Eye (tissue), 1 donor: ENCODE measurements at regions not wholly inside any gene's neighbourhood (a gene's known extent, or its start where the extent isn't known, plus 50 kb on each side); places are given as distances from the start of the nearest gene placed in this dataset.

ENCODE experiments used
- DNase-seq: peaks from one replicate; pipeline ENCODE4 v3.0.0-alpha.2; 2015

- no peak for DNase-seq
Observed at GRCh38 chr2:66382091-66382490, 52.8 kb upstream of the MEIS1 start.

DNA sequence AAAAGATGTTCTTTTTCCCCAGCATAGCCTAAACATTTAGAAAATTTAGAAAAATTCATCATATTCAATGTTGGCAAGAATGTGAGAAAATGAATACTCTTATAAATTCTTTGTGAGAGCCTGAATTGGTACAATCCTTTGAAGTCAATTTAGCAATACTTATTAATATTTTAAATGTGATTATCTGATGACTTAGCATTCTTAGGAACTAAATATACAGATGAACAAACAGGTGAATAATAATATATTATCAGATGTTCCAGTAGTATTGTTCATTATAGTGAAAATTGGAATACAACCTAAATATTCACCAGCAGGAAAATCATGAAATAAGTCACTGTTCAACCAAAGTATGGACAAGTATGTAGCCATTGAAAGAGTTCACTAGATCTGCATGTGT, 55.5 kb upstream of the MEIS1 start:
- no peak for DNase-seq

DNA sequence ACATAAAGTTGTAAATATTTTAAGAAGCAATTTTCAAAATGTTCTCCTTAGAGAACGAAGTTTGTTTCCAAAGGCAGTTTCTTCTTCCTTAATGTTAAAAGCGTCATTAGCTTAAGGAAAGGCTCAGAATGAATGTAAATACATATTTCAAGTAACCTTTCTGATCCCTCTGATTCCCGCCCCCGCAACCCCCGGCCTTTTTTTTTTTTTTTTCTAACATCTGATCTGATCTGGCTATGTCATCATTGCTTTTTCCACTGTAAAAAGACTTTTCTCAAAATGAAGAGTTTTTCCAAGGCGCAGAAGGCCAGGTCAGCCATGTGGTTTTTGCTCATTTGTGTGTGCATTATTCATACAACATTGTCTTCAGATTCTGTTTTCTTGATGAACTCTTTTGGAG, 57.1 kb upstream of the MEIS1 start:
- no peak for DNase-seq

- DNase-seq, result no peak
Observed at GRCh38 chr2:66370824-66371223, 64.1 kb upstream of the MEIS1 start.

- no peak for DNase-seq
Observed at GRCh38 chr2:66366619-66367018, 68.3 kb upstream of the MEIS1 start.

- peak; percentile 50 for DNase-seq
Observed at GRCh38 chr2:66364495-66365333, 70.2 kb upstream of the MEIS1 start.

DNA sequence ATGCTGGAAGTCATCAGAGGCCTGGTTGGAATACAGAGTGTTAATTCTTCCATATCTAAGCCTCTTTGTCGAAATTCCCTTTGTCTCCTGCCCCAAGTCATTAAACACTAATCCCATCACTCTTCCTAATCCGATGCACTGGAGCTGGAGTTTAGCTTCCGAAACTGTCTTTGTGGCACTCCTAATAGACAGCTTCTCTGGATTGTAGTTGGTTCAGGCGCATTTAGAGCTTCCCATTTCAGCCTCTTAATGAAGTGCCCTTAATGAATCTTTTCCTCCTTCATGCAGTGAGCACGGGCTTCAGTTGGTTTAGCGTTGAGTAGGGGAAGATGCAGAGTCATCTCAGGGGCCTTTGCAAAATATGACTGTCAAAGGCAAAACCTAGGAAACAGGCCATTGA, 72.2 kb upstream of the MEIS1 start:
- peak; percentile 68 for DNase-seq

GRCh38 chr2:66346231-66346664, 88.7 kb upstream of the MEIS1 start:
- DNase-seq, result no peak

DNA sequence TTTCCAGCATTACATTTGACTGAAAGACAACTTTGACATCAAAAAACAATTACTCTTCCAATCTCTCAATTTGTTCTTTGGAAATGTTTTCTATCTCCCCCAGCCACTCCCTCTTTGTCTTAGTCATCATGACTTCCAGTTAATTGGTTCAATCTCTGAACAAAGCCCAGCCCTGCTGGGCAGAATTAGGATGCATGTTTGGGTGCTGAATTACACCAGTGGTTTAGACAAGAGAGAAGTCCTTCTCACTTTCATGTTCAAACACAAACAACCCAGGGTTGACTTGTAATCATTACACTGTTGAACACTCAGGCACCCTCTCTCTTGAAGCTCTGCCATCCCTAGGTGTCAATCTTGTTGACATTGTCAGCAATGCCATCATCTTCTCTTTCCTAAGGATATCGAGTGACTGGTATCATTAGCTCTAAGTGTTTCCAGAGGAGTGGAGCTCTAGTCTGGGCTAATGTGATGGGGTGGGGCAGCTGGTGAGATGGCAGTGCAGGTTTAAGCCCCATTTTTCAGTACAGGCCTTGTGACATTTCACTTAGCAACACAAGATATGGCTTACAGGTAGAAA, 90.8 kb upstream of the MEIS1 start:
- DNase-seq, result no peak

DNA sequence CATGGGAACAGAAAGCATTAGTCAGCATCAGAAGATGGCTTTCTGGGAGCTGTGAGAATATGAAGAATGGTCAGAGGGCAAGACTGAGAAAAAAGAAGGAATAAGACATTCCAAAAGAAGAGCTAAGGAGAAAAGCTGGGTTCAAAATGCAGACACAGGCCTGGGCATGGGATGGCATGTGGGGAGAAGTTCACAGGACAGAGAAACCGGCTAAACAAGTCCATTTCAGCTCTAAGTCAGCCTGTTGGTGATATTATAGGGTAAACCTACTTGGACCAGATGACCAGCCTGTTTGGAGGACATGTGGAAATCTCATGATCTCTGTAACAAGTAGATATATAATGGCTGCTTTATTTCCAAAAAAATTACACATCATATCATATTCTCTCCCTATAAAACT, 91.7 kb upstream of the MEIS1 start:
- DNase-seq, result no peak

DNA sequence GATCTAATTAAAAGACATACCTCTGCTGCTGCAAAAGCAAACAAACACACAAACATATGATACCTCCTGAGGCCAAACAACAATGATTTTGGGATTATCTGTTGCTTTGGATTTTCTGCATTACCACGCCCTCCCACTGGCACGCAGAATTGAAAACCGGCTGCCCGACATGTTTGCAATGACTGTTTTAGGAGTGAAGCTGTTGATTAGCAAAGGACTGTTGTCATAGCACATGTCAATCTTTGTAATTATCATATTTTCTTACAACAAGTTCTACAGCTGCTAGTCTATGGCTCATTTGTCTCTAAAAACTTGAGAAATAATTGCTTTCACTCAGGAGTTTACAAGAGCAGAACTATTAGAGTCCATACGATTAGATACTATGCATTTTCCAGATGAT, 94.4 kb upstream of the MEIS1 start:
- no peak for DNase-seq

GRCh38 chr2:66334237-66335029, 100.5 kb upstream of the MEIS1 start:
- no peak for DNase-seq

GRCh38 chr2:66331176-66331575, 103.7 kb upstream of the MEIS1 start:
- no peak for DNase-seq

DNA sequence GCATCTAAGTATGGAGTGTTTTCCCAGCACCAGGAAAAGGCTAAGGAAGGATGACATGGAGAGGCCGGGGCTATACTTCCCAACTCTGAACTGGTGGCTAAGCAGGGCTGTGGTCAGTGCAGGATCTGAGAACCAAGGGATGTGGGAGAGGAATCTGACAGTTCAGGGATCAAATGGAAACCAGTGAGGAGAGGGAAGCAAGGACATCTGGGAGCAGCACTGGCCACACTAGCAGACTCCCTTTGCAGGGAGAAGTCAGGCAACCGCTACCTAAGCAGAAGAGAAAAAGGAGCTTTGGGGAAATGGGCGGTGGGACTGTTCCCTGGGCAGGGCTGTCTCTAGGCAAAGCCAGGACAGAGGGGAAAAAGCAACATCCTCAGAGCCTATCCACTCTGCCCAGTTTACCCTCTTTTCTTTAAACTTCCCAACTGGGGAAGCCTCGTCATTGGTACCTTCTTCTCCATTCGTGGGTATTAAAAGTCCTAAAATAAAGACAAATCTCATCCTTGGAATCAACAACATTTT, 105.8 kb upstream of the MEIS1 start:
- DNase-seq, result no peak

DNA sequence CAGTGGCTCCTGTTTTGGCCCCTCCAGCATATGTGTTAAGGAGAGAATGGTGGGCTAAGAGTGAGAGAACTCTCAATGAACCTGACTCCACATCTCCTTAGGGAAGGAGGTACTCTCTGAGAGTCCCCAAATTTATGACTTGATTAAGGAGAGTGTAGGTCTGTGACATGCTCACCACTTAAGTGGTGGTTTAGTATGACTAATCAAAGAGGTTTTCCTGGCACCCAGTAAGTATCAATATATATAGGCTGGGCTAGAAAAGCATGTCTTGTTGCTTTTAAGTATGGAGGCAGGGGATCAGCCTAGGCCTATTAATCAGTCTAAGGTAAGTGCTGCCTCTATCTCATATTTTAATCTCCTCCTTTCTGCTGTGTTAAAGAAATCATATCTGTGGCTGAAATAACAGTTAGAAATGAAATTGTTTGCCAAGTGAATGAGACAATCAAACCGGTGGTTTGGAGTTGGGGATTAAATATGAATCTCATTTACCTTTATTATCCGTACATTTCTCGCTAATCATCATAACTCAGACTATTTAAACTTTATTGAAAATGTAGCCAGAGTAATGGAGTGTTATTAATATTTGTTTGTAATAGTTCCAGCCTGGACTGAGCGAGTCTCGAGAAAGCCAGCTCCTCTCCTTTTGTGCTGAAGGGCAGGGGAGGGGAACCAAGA, 107.7 kb upstream of the MEIS1 start:
- DNase-seq, result no peak

GRCh38 chr2:66324909-66325528, 109.9 kb upstream of the MEIS1 start:
- peak; percentile 82 for DNase-seq

DNA sequence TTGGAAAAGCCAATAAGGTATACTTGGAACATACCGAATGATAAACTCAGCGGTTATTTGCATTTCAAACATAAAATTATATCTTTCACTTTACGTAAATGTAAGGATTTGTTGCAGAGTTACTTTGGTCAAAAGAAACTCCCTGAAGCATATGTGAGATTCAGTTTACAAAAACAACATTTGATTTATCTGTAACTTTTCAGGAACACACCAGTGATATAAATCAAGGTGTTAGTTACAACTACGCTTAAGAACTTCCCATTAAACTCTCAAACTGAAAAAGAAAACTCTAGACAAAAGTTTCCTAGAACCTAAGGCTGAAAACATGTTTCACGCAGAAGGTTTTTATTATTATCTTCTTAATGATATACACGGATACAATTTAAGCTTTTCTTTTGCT, 110.6 kb upstream of the MEIS1 start:
- no peak for DNase-seq

GRCh38 chr2:66323406-66323805, 111.5 kb upstream of the MEIS1 start:
- peak; percentile 76 for DNase-seq

DNA sequence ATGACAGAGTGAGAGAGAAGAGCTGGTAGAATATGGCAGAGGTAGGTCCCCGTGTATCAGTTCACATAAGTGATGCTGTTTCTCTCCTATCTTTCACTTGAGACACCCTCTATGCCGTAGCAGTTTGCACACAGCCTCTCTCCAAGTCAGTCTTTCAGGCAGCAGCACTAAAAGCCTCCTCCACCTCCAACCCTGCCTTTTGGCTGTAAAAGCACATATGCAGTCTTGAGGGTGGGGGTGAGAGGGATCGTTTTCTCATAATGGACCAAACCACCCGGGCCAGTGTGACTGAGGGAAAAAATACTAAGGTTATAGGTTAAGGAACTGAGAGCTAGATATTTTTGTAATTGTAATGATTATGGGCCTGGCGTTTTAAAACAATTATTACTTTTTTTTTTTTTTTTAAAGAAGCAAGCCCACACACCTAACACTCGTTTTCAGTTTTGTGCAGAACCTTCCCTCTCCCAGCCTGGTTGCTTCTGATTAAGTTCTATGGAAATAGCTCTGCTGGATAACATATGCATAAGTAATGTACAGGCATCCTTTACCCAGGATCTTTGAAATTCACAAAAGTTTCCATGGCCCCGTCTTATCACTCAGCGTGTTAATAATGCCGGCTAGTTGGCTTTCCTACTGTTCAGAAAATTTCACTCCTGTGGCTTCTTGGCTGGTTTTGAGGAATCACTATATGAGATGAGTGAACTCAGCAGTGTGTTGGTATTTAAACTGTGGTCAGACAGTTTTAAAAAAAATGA, 112.2 kb upstream of the MEIS1 start:
- peak; percentile 31 for DNase-seq

- no peak for DNase-seq
Observed at GRCh38 chr2:66318009-66318561, 116.8 kb upstream of the MEIS1 start.

GRCh38 chr2:66317268-66317890, 117.5 kb upstream of the MEIS1 start:
- peak; percentile 62 for DNase-seq
